Sigmoid colon (tissue), 4 donors: ENCODE measurements at regions not wholly inside any gene's neighbourhood (a gene's known extent, or its start where the extent isn't known, plus 50 kb on each side); places are given as distances from the start of the nearest gene placed in this dataset.

Experiments used
- EP300 ChIP-seq, 4 donors: sonication (generic); formaldehyde crosslinking; IDR thresholded peaks; one replicate each; pipeline ENCODE4 v1.6.1; 2017; ENCODE audit warnings: antibody characterized with exemption in 4 of 4
- POLR2A ChIP-seq, 2 donors: fragments of 450-650 bp; IDR thresholded peaks; one replicate each; pipeline ENCODE4 v1.6.1; 2016; ENCODE audit warnings: antibody characterized with exemption in 2 of 2, mild to moderate bottlenecking in 2 of 2, moderate library complexity in 2 of 2
- POLR2AphosphoS5 ChIP-seq, 4 donors: sonication (generic); formaldehyde crosslinking; IDR thresholded peaks; one replicate each; pipeline ENCODE4 v1.6.1; 2017; ENCODE audit warnings: antibody characterized with exemption in 4 of 4
- TF ChIP-seq, protein P1 (sequence below), 4 experiments: fragments of 450-650 bp in 3 of 4; fragments of 200-600 bp in 1 of 4; IDR thresholded peaks; one replicate each; pipeline ENCODE4 v1.5.1; 2016 to 2019; ENCODE audit warnings: antibody characterized with exemption in 4 of 4, mild to moderate bottlenecking in 3 of 4, moderate library complexity in 2 of 4

DNA sequence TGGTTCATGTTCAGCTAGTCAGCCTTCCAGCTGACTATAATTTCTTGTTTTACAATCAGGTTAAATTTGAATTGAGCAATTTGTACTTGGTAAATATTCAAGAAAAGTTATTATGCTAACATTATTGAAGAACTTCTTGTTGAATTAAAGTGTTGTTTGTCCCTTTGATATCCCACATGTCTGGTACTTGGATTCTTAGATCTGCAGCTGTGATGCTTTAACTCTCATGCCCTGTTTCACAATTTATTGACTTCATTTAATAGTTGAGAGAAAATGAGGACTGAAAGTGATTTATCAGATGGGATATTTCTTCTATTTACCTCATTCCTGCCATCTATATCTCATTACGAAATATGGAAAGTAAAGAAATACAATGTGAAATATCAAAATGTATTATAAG, 92.8 kb downstream of the FASLG start:
- TF ChIP-seq, protein P1, sequence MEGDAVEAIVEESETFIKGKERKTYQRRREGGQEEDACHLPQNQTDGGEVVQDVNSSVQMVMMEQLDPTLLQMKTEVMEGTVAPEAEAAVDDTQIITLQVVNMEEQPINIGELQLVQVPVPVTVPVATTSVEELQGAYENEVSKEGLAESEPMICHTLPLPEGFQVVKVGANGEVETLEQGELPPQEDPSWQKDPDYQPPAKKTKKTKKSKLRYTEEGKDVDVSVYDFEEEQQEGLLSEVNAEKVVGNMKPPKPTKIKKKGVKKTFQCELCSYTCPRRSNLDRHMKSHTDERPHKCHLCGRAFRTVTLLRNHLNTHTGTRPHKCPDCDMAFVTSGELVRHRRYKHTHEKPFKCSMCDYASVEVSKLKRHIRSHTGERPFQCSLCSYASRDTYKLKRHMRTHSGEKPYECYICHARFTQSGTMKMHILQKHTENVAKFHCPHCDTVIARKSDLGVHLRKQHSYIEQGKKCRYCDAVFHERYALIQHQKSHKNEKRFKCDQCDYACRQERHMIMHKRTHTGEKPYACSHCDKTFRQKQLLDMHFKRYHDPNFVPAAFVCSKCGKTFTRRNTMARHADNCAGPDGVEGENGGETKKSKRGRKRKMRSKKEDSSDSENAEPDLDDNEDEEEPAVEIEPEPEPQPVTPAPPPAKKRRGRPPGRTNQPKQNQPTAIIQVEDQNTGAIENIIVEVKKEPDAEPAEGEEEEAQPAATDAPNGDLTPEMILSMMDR (IDR thresholded peaks at IDR 0.05): no peak
- TF ChIP-seq POLR2AphosphoS5 (IDR thresholded peaks at IDR 0.05) (no peak), POLR2A (IDR thresholded peaks at IDR 0.05) (no peak), EP300 (IDR thresholded peaks at IDR 0.05) (no peak)
